Epithelial cell of prostate (primary cell): ENCODE measurements at regions not wholly inside any gene's neighbourhood (a gene's known extent, or its start where the extent isn't known, plus 50 kb on each side); places are given as distances from the start of the nearest gene placed in this dataset.
"Not testable (repeated sequence)": the region's sequence is repeated elsewhere in the genome, so short reads cannot be mapped to it uniquely, and the experiment has no call there.

Experiments used
- DNase-seq: peaks from one replicate; pipeline ENCODE4 v3.0.0-alpha.2; 2011; ENCODE audit warnings: low read depth, low spot score
- H3K27ac ChIP-seq: fragments of 450-650 bp; 2 replicates; pipeline ENCODE4 v1.5.1; 2017; ENCODE audit warnings: mild to moderate bottlenecking

DNA sequence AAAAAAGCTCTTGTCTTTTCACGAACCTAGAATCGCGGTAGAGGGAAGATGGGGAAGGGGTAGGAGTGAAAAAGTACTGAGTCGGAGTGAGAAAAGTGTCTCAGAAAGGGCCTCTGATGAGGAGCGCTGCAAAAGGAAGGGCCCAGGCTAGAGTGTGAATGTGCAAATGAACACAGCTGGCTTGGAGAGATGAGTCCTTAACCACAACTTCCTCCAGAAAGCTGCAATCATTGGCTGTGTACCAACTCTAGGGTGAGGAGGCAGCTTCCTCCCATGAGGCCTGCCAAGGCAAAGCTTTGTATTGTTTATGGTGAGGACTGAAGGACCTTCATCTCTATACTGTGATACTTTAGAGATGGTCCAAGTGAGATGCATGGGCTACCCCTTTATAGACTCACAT lies 566.9 kb upstream of the ANO5 start:
- no peak overlapping the region for H3K27ac ChIP-seq
- no peak for DNase-seq

DNA sequence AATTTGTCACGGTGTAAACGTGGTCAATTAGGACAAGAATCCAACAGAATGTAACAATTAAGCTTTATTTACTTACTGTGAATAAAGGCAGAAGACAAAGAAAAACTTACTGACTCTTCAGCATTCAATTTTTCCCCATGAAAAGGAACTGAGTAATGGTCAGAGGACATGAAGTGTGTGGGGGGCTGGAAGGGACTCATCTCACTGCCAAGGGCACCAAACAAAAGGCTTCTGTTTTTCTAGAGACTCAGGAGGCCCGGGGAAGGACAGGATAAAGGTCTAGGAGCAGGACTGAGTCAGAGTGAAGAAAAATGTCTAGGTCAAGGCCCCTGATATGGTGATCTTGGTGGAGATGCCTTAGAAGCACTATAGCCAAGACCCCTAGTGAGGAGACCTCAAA lies 564.2 kb upstream of the ANO5 start:
- H3K27ac ChIP-seq: no peak overlapping the region
- DNase-seq: no peak

DNA sequence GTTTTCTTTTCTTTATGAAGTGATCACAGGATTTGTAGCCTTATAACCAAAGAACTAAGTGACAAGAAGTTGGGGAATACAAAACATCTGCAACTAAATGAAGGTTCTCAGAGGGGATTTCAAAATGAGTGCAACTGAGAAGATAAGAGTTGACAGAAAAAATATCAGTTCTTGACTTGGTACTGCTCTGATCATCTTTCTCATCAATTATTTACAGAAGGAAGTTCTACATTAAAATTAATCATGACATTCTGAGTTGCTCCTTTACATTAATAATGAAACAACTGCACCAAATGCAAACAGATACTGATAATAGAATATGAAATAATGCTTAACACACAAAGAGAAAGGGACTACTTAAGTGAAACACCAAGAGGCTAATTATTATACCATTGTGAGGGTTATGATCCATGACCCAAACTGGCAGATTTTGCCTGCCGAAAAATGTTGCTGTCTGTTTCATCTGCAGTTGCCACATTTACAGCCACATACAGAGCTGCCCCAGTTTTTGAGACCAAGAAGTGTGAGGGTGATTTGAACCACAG lies 561.9 kb upstream of the ANO5 start:
- no peak for DNase-seq
- H3K27ac ChIP-seq: no peak overlapping the region

DNA sequence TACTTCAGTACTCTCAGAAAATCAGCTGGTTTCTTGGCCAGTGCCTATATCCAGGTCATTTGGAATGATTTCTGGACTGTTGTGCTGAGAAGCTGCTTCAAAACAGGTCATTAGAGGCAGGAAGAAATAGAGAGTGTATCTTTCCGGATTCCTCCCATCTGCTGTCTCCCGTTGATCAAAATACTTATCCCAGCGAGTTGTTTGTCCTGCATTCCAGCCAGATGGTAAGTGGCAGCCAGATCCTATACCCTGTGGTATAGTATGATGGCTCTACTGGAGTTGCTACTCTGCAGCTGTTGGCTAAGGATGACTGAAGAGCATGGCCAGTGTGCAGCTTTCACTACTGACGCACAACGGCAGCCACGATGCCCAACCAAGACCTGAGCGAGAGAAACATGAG lies 560.9 kb upstream of the ANO5 start:
- no peak overlapping the region for H3K27ac ChIP-seq
- no peak for DNase-seq

DNA sequence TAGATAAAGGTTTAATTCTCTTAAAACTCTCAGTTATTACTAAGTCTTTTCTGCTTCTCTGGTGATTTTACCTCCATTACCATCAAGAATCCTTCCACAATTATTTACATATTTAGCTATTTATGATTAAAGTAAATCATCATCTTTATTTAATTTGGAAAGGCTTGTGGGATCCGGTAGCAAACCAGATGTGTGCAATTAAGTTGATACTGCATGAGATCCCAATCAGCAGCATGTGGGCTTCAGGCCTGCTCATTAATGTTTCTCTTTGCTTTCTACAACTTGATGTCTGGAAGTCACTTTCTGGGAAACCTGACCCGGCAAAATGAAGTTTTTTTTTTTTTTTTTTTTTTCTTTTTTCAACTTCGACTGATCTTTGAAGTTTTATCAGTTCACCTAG lies 558.4 kb upstream of the ANO5 start:
- no peak overlapping the region for H3K27ac ChIP-seq
- DNase-seq: no peak

DNA sequence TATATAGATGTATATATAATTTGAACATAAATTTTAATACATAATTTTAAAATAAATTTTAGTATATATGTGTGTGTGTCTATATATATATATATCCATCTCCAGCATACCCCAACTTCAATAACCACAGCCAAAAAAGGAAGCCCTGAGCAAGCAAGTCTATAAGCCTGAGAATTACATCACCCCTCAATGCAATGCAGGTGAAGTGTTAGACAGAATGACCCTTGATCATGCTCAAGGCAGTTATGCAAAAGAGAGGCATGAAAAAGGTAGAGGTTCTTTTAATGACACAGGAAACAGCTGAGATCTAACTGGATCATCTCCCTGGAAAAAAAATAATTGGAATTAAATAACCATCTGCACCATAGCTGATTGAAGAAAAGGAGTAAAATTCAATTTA lies 557.9 kb upstream of the ANO5 start:
- no peak for DNase-seq
- no peak overlapping the region for H3K27ac ChIP-seq

DNA sequence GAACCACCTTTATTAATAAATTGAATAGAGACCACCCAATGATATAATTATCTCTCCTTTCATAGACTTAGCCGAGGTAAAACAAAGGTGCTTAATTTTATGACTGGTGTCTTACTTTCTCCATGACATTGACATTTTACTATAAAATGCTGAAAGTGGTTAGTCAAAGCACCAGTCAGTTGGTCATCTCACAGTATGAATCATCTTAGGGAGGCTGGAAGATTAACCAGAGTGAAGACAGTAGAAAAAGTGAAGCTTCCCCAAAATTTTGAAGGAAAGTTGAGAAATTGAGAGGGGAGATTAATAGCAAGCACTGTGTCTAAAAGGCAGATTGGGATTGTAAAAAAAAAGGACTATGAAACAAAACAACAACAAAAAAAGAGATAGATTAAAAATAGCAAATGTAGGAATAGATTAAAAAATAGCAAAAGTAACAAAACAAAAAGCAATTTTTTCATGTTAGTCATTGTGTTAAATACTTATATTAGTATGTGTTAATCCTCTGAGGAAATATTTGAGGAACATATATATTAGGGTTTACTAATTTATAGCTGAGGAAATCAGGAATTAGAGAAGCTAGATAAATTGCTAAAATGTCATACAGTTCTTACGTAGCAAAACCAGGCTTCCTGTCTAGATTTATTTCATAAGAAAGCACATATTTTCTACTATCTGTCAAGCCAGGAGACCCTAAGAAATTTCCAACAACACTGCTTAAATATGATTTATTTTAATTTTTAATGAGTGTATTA lies 557.3 kb upstream of the ANO5 start:
- no peak for DNase-seq
- H3K27ac ChIP-seq: no peak overlapping the region

DNA sequence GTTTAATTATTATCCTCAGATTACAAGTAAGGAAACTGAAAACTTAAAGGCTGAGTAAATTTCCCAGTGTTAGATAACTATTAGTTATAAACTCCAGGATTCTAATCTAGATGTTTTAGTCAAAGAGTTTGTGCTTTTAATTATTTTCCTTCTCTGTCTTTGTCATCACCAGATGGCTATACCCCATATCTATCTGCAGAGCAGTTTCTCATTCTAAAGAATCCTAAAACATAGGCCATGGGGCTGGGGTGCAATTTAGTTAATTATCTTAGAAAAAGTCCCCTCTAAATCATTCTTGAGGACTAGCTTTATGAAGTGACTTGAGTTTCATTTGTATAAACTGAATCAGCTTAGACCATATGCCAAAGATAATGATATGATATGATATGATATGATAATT lies 556.3 kb upstream of the ANO5 start:
- no peak overlapping the region for H3K27ac ChIP-seq
- no peak for DNase-seq

DNA sequence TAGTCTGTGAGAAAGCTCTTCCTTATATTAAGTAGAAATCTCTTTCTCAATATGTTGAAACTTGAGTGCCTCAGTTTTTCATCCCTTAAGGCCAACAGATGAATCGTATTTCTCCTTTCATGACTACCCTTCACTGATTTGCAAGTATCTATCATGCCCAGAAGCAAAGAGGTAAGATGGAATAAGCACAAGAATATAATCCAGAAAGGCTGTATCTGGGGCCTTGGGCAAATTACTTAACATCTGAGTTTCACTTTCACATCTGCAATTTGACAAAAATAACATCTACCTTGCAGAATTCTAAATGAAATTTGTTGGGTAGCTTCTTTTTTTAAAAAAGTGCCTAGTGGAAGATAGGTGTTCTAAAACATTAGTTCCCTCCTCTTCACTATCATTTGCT lies 552.4 kb upstream of the ANO5 start:
- no peak overlapping the region for H3K27ac ChIP-seq
- no peak for DNase-seq

DNA sequence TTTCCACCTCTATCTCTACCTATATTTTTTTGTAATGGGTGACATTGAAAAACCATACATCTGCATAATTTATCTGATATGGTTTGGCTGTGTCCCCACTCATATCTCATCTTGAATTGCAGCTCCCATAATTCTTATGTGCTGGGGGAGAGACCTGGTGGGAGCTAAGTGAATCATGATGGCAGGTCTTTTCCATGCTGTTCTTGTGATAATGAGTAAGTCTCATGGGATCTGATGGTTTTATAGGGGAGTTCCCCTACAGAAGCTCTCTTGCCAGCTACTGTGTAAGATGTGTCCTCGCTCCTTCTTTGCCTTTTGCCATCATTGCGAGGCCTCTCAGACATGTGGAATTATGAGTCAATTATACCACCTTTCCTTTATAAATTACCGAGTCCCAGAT lies 551.0 kb upstream of the ANO5 start:
- H3K27ac ChIP-seq: no peak overlapping the region
- no peak for DNase-seq

DNA sequence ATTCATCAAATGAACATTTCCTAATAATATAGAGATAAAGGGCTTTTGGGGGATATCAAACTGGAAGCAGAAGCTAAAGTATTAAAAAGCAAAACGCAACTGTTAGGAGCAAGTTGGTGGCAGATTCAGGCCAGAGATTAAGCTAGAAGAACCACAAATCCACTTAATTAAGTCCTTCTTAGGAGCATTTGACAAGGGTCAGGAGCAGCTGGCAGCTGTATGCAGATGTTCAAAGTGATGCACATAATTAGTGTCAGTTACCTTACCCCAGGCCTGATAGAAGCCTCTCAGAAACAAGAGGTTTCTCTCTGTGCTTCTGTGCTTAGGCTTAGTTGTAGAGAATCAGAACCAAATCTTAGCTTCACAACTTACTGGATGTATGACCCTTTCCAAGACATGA lies 546.5 kb upstream of the ANO5 start:
- DNase-seq: no peak
- H3K27ac ChIP-seq: no peak overlapping the region

DNA sequence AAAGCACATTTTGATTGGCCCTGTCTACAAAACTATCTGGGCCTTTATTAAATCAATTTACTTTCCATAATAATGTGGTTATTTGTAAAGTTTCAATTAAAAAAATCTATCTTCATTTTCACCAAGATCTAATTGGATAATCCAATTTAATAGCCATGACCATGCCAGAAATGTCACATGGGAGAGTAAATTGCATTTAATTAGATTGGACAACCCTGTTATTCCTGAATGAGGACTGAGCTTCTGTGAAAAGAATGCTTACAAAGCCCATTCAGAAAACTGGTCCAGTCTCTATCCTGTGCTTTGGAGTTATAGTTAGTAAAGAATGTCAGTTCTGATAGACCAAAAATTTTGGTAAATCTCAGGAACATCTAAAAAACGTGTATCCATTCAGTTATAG lies 541.9 kb upstream of the ANO5 start:
- no peak overlapping the region for H3K27ac ChIP-seq
- DNase-seq: no peak

DNA sequence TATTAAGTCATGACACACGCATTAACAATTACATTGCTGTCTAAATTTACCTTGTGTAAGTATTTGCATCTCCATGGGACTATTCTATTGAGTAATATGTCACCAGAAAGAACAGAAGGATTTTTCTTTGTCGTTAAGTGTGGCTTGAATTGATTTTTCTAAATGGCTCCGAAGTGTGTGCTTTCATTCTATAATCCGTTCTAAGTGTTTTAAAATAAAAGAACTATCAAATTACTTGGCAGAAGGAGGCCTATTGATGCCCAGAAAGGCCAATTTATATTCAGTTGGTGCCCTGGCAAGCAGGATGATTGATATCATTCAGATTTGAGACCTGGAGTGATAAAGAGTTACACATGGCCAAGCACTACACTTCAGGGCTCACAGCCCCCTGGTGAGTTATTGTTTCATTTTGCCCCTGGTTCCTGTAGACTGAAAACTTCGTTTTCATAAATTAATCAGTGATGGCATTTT lies 538.9 kb upstream of the ANO5 start:
- DNase-seq: no peak
- no peak overlapping the region for H3K27ac ChIP-seq

DNA sequence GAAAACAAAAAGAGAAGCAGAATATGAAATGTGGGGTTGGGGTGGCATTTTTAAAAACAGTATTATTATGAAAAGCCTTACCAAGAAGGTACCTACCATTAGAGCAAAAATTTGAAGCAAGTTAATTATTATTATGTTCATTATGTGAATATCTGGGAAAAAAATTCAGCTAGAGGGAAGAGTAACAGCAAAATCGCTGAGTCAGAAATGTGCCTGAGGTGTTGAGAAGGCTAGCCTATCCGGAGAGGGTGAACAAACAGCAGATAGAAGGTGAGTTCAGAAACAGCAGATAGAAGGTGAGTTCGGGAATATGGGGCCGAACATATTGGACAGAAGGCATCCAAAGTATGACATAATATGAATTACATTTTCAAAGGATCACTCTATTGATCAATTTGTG lies 536.8 kb upstream of the ANO5 start:
- no peak overlapping the region for H3K27ac ChIP-seq
- no peak for DNase-seq

DNA sequence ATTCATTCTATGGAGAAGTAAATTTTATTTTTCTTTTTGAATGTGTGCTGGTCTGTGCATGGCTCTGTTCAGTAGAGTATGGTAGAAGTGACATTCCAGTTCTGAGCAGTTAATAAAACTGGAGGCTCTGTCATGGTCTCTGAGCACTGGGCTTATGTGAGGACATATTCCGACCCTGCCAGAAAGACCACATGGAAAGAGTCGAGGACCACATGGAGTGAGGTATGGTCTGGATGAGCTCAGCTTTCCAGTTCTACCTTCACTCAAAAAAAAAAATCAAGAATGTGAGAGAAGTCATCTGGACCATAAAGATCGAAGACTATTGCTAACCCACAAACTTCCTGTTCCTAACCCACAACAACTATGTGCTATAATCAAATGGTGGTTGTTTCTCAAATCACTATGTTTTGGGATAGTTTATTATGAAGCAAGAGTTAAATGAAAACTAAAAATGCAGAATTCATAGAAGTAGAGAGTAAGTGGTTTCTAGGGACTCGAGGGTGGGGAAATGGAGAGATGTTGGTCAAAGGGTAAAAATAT lies 534.2 kb upstream of the ANO5 start:
- DNase-seq: no peak

DNA sequence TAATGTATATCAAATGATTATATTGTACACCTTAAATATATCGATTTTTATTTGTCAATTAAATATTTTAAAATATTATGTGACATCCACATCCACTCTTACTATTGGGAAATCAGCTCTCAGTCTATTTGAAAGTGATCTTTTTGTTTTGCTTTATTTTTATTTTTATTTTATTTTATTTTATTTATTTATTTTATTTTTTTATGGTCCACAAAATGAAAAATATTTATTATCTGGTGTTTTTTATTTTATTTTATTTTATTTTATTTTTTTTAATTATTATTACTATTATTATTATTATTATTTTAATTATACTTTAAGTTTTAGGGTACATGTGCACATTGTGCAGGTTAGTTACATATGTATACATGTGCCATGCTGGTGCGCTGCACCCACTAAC lies 533.5 kb upstream of the ANO5 start:
- not testable (repeated sequence) for DNase-seq

More for the DNA sequence above, 534.2 kb upstream of the ANO5 start:
- no peak overlapping the region for H3K27ac ChIP-seq

DNA sequence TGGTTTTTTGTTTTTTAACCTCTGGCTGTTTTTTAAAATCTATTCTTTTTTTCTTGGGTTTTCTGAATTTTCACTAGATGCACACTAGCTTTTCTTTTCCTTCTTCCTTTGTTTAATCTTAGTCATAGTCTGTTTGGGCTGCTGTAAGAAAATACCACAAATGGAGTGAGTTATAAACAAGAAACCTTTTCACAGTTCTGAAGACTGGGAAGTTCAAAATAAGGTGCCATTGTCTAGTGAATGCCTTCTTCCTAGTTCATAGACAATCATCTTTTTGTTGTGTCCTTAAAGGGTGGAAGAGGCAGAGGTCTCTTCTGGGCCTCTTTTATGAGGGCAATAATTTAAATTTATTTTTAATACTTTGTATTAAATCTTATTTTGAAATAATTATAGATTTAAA lies 532.9 kb upstream of the ANO5 start:
- H3K27ac ChIP-seq: no peak overlapping the region
- no peak for DNase-seq

More for the DNA sequence above, 533.5 kb upstream of the ANO5 start:
- H3K27ac ChIP-seq: not testable (repeated sequence)

DNA sequence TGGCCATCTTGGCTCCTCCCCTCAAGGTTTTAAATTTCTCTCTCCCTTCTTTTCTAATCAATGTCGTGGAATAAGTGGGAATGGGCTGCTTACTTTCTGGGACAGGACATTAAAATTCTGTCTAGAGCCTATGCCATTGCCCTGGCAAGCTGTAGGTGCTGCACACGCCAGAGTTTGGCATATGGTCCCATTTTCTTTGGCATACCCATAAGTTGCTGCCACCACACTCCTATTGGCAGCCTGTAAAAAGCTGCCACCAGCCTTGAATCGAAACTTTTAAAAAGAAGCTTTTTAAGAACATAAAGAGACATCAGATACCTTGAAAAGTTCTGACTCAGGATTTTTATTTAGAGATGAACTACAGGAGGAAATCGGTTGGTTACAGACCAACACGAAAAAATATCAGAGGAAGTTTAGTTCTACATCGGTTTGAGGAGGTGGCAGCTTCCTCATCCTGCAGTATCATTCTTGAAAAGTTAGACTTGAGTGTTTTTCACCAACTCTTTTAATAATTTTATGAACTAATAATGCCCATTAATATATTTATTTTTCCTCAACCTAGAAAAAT lies 517.8 kb upstream of the ANO5 start:
- DNase-seq: no peak
- H3K27ac ChIP-seq: no peak overlapping the region

DNA sequence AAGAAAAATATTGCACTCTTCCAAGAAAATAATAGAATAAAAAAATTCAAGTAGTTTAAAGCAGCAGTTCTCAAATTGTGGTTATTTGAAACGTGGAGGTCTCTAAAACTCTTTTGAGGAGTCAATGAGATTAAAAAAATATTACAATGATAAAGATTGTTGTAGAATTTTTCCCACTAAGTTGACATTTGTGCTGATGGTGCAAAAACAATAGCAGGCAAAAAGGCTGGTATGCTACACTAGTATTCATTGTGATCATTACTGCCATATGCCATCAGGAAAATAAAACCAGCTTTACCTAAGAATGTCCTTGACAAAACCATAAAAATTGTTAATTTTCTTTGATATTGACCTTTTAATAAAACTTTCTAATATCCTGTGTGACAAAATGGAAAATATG lies 505.2 kb upstream of the ANO5 start:
- no peak overlapping the region for H3K27ac ChIP-seq
- DNase-seq: no peak

DNA sequence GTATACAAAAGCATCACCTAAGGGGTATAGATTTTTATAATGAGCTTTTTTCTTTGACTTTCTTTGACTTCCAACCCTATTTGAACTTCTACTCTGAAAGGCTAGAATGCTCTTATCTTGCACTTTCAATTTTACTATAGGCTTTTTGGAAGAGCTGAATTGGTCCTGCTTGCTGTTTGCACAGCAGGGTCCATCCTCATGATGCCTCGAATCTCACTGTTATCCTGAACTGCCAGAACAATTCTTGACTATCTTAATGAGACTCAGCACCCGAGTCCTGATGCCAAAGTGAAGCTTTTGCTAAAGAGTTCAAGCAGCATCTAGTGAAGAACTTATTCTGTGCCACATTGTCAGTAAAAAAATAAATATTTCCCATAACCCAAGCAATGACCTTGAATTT lies 488.3 kb upstream of the ANO5 start:
- H3K27ac ChIP-seq: no peak overlapping the region
- no peak for DNase-seq

DNA sequence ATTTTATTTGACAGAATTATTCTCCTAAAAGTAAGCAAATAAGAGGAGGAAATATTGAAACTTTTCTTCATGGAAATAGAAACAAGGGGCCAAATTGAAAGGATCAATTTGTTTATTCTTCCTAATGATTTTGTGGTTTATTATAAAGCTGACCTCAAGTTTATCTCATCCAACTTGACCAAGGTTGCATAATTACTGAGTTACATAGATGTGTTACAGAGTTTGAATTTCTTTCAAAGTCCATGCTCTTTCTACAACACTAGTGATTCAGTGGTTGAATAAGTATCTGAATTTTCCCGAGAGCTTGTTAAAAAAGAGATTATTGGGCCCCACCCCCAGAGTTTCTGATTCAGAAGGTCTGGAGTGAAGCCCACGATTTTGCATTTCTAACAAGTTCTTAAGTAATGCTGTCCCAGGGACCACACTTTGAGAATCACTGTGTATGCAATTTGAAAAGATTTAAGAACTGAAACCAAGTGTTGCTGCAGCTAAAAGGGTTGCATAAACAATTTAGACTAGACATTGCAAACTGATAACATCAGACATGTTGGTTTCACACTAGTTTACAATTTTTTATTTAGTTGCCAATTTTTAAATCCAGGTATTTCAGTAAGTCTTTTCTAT lies 485.7 kb upstream of the ANO5 start:
- no peak for DNase-seq
- H3K27ac ChIP-seq: no peak overlapping the region
